ENCODE measurements at regions not wholly inside any gene's neighbourhood (a gene's known extent, or its start where the extent isn't known, plus 50 kb on each side); places are given as distances from the start of the nearest gene placed in this dataset.

GRCh38 chr9:107591781-107592180 lies 102.2 kb upstream of the KLF4 start:
- FAIRE-seq, result no peak
- no peak overlapping the region for H3K27ac ChIP-seq (ENCODE audit: insufficient read depth, low read depth, low read length)
- no peak overlapping the region for H3K4me2 ChIP-seq (ENCODE audit: insufficient read depth, low read length)
- H3K4me1 ChIP-seq (ENCODE audit: control insufficient read depth, extremely low read depth, insufficient read depth, low read length), result peaks cover 12% of the 10 kb centered on the region
- ChIA-PET POLR2A (no interaction called here), CTCF (no interaction called here)
- H3K9me3 ChIP-seq (replicated peaks; ENCODE audit: control insufficient read depth, insufficient read depth, low read length), result no peaks in the 10 kb centered on the region
- no peaks in the 10 kb centered on the region for H4K20me1 ChIP-seq (replicated peaks; ENCODE audit: control insufficient read depth, extremely low read depth, insufficient read depth, low read length)
- no TSS peak for BruUV-seq (replicated peaks)
- H3K79me2 ChIP-seq (ENCODE audit: control insufficient read depth, insufficient read depth, low read length), result no peaks in the 10 kb centered on the region
- intact Hi-C loops (cut with micrococcal nuclease) (no loop called here), dilution Hi-C loops (cut with MboI; ENCODE audit: extremely low pct_ligation_motif_present, low sequenced_read_pairs) (no loop called here)
- DNase-seq (ENCODE audit: low read depth, low spot score), result no peak
- no peak overlapping the region for H3K4me3 ChIP-seq (replicated peaks in 1 of 3; ENCODE audit: insufficient read depth in 1 of 3, low read depth in 1 of 3, low read length in 3 of 3)
- H3K27me3 ChIP-seq (ENCODE audit: control insufficient read depth in 2 of 2, insufficient read depth in 2 of 2, low read length in 2 of 2), result peaks cover 0 to 2% of the 10 kb centered on the region in 2 experiments
- H3K36me3 ChIP-seq (ENCODE audit: control insufficient read depth in 2 of 2, extremely low read depth in 1 of 2, insufficient read depth in 2 of 2, low read length in 2 of 2), result no peaks in the 10 kb centered on the region
- no peaks in the 10 kb centered on the region for H3K9me1 ChIP-seq (replicated peaks; ENCODE audit: control insufficient read depth, extremely low read depth, insufficient read depth, low read length)
- no peak for TF ChIP-seq MYC (IDR thresholded peaks at IDR 0.05; ENCODE audit: low read depth, low read length)
- TF ChIP-seq JUN (IDR thresholded peaks at IDR 0.05; ENCODE audit: borderline replicate concordance, insufficient read depth, insufficient read length, low read depth), result no peak
- TF ChIP-seq POLR2A (IDR thresholded peaks at IDR 0.05; ENCODE audit: low read depth, low read length), result no peak
- no peak for TF ChIP-seq FOS (IDR thresholded peaks at IDR 0.05; ENCODE audit: borderline replicate concordance, insufficient read depth, low read length)
- TF ChIP-seq CTCF (IDR thresholded peaks at IDR 0.05; ENCODE audit: extremely low read depth in 1 of 2, insufficient read depth in 1 of 2, low read depth in 1 of 2, low read length in 2 of 2), result no peak
- no peak for TF ChIP-seq EZH2 (IDR thresholded peaks at IDR 0.05; ENCODE audit: borderline replicate concordance, low read depth, low read length, severe bottlenecking)
- TF ChIP-seq GATA2 (IDR thresholded peaks at IDR 0.05; ENCODE audit: insufficient read depth, insufficient read length, low read depth, low read length), result no peak
- no peak for TF ChIP-seq MAX (IDR thresholded peaks at IDR 0.05; ENCODE audit: insufficient read depth, insufficient read length)
- no peak for TF ChIP-seq POLR2AphosphoS5 (IDR thresholded peaks at IDR 0.05; ENCODE audit: insufficient read depth, low read depth, low read length)
- H2AFZ ChIP-seq (ENCODE audit: low read depth, low read length), result no peak overlapping the region
- no peak overlapping the region for H3K9ac ChIP-seq (replicated peaks; ENCODE audit: extremely low read depth, insufficient read depth, low read length)

All from endothelial cell of umbilical vein (primary cell).